CD4-positive, alpha-beta T cell treated with Interleukin-6 for 4 hours (primary cell): ENCODE measurements at regions not wholly inside any gene's neighbourhood (a gene's known extent, or its start where the extent isn't known, plus 50 kb on each side); places are given as distances from the start of the nearest gene placed in this dataset.
"Not testable (repeated sequence)": the region's sequence is repeated elsewhere in the genome, so short reads cannot be mapped to it uniquely, and the experiment has no call there.

Experiments used
- DNase-seq: peaks from one replicate; pipeline ENCODE4 v3.0.0-alpha.2; 2020; ENCODE audit warnings: mixed read lengths

DNA sequence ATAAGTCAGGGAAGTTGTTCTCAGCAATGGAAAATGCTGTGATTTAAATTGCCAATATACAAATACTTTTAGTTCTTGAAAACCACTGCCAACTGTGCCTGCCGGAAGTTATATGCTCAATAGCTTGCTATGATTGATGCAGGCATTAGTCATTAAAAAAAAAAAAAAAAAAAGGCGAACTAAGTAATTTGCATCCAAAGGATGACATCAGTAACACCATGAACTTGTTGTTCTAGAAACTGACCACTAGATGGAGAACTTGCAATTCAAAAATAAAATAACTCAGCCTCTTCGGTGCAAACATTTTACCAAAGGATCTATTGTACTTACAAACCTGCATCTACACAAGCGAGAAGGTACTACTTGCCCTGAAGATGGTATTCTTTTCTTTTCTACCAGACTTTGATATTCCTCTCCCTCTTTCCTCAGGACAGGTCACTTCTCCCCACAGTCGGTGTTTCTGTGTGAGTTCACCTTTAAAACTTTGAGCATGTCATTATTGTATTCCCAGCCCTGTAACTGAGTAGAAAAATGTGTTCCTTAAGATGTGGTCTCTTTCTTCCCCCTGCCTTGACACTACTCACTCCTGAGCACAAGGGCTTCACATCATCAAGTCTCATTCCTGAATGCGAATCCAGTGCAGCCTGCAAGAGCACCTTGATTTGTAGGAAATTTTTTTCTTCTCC is 115.0 kb upstream of the VEPH1 start:
- peak; percentile 7 for DNase-seq

DNA sequence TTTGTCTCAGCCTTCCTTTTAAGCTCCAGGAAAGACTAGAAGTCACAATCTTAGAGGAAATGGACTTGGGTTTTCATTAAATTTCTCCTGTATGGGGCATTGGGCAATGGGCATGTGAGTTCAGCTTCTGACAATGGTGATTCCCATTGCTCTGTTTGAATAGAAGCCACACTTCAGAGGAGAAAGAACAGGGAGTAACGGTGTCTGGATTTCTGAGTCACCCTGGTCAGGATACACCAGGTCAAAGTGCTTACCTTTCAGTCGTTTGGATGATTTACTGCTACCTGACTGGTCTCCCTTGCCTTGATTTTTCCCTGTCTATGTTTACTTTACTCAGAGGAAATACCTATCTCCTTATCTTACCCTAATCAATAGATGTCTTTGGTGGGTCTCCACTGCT is 111.7 kb upstream of the VEPH1 start:
- no peak for DNase-seq

DNA sequence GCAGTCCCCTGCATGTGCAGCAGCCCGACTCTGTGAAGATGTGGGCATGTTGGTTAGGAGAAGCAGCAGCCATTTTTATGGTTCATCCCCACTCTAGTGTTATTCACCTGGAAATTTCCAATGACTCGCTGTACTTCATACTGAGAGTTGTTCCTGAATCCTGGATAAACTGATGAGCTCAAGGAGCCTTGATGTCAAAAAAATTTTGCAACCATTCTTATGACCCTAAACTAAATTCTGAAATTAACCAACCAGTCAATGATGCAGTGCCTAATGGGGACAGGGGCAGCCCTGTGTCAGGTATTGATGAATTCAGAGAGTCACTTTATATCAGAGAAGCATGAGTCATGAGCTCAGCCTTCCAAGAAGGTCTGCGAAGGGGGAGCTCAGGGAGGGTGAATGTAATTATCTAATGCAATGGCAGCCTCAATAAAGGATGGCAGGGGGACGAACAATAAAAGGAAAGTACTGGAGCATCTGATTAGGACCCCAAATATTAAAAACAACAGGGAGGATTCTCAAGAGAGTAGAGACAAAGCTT is 108.4 kb upstream of the VEPH1 start:
- no peak for DNase-seq

DNA sequence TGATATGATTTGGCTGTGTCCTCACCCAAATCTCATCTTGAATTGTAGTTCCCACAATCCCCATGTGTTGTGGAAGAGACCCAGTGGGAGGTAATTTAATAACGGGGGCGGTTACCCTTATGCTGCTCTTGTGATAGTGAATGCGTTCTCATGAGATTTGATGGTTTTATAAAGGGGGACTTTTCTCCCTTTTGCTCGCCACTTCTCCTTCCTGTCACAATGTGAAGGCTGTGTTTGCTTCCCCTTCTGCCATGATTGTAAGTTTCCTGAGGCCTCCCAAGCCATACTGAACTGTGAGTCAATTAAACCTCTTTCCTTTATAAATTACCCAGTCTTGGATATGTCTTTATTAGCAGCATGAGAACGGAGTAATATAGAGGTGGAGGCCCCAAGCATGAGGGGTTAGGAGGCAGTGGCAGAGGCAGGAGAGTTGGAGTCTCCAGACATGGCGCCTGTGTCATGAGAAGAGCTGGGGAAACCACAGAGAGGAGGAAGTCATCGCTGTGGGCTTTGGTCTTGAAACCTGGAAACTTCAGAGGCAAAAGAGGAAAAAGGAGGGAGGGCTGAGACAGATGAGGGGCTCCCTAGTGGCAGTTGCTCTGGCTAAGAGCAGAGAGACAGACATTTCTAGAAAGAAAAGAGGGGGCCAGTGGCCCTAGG is 107.8 kb upstream of the VEPH1 start:
- no peak for DNase-seq

GRCh38 chr3:157607826-157608405 is 104.7 kb upstream of the VEPH1 start:
- DNase-seq: no peak

DNA sequence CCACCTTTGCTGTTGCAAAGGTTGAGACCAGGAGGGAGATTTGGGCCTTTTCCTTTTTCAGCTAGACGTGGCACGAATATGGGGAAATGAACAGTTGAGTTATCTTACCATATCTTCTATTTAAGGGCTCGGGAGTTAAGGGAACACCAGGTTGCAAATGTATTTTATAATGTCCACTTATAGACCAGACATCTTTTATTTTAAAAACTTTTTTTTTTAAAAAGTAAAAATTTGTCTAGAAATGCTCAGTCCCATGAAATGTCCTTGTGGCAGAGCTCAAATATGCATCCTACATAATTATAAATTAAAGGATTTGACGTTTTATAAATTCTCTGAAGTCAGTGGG is 103.6 kb upstream of the VEPH1 start:
- DNase-seq: no peak

GRCh38 chr3:157606011-157606851 is 103.0 kb upstream of the VEPH1 start:
- DNase-seq: peak; percentile 58

DNA sequence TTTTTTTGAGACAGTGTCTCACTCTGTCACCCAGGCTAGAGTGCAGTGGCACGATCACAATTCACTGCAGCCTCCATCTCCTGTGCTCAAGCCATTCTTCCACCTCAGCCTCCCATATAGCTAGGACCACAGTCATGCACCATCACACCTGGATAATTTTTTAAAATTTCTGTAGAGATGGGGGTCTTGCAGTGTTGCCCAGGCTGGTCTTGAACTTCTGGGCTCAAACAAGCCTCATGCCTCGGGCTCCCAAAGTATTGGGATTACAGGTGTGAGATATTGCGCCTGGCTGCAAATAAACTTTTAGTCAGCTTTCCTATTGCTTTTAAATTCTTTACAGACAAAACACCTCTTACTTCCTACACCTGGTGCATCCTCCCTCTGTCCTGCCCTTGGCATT is 102.1 kb upstream of the VEPH1 start:
- no peak for DNase-seq

- DNase-seq: no peak
Observed at GRCh38 chr3:157602424-157602823, 99.2 kb upstream of the VEPH1 start.

DNA sequence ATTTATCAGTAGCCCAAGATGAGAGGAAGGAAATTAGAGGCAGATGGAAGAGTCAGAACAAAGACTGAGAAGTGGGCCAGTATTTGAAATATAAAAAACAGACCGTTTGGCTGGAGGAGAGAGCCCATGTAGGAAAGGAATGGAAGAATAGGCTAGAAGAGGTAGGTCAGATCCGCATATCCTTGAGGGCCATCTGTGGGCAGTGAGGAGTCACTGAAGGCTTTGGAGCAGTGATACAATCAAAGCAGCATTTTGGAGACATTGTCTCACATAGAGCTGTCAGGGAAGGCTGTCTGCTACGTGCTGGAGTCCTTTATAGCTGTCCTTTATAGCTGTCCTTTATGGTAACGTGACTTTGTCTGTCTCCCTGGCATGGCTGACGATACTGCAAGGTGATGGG is 92.0 kb upstream of the VEPH1 start:
- no peak for DNase-seq

DNA sequence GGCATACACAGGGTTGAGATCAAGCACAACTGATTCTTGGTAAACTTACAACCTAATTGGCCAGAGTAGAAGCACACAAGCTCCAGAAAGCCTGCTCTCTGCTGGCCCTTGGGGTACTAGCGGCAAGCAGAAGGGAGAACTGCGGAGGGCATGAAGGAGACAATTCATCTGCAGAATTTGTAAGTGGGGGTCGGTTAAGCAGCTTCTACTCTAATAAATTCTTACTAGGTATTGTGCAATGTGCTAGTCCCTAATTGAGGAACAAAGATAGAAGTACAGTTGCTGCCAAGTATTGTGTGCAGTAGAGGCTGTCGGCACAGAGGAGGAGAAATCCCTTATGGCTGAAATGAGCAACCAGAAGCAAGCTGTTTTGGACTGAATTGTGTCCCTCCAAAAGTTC is 91.2 kb upstream of the VEPH1 start:
- DNase-seq: no peak

DNA sequence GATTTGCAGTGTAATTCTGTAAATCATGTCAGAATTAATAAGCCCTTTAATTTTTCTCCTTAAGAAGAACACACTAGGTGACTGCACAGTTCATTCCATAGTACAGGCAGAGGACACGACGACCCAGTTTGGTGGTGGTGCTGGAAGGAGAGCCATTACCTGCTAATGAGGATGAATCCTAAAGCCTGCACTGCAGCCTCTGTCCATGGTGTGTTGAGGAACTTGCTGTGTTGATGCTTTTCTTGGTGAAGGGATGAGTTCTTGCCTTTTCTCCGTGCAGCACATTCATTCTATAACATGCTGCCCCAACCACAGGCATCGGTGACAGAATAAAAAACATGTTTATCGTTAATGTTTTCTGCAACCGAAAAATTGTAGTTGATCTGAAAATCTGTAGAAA is 89.6 kb upstream of the VEPH1 start:
- DNase-seq: no peak

GRCh38 chr3:157590273-157590672 is 87.1 kb upstream of the VEPH1 start:
- no peak for DNase-seq

DNA sequence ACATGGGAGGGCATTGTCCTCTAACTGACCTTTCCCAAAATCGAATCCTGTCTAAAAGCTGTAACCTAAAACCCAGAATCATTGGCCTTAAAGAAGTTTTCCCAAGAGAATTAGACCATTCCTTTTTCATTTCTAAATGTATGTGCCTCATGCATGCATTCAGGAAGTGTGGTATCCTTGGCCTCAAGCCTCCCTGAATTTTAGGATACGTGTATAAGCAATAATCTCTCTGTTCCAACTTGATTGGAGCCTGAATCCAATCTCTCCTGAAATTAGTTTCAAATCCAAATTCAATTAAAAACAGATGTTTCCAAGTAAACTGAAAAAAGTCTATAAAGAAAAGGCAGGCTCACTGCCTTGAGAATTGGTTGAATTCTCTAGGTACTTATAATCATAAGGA is 86.0 kb upstream of the VEPH1 start:
- DNase-seq: no peak

DNA sequence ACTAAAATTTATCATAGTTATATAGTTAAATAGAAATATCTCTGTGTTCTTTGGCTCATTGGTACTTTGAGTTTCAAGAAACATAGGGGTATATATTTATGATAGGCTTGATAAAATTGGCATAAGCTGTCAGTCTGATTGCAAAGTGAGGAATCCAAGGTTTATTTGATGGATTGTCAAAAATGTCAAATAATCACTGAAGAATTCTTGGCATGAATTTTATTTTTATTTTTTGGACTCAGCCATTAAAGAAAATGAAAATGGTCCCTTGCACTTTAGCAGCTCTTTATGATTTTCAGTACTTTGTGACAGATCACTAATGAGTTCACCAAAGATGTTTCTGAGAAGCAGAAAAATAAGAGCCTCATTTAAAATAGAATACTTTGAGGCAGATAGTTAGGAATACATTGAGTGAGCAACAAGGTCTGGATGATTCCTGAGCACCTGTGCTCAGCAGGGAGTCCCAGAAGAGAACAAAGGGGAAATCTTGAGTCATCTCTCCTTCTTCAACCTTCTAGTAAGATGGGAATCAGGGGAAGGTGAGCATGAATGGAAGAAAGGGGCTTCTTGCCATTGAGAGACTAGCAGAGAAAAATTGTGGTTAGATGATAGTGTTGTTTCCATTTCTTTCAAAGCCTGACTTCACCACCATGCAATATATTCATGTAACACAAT is 85.3 kb upstream of the VEPH1 start:
- no peak for DNase-seq

DNA sequence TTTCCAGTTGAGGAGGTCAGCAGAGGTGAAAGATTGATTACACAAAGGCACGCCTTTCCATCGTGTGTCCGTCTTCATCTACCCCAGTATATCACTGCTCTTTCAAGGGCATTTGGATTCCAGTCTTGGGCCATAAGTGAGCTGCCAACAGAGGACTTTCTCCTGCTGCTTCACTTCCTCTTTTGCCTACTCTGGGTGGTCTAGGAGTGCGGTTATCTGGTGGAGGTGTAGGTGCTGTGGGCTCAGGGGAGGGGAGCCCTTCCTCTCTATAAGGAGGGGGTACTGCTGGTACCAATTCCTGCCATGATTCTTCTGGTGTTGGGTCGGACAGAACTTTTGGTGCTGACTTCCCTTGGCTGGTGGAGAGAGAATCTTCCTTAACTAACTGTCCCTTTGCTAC is 83.1 kb upstream of the VEPH1 start:
- no peak for DNase-seq

DNA sequence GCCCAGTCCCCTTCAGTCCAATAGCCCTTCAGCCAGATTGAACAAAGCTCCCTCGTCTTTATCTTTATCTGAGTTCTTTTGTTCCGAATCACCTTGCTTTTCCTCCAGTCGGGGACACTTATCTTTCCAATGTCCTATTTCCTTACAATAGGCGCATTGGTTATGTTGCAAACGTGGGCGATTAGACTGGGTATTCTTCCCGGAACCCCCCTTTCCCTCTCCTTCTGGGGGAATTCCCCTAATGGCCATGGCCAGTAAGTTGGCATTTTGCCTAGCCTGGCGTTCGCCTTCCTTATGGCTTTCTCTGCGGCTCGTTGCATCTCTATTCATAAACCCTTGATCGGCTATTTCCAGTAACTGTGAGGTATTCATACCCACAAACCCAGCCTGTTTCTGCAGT is 82.2 kb upstream of the VEPH1 start:
- no peak for DNase-seq

- no peak for DNase-seq
Observed at GRCh38 chr3:157582637-157582973, 79.4 kb upstream of the VEPH1 start.

GRCh38 chr3:157581956-157582636 is 78.9 kb upstream of the VEPH1 start:
- not testable (repeated sequence) for DNase-seq

DNA sequence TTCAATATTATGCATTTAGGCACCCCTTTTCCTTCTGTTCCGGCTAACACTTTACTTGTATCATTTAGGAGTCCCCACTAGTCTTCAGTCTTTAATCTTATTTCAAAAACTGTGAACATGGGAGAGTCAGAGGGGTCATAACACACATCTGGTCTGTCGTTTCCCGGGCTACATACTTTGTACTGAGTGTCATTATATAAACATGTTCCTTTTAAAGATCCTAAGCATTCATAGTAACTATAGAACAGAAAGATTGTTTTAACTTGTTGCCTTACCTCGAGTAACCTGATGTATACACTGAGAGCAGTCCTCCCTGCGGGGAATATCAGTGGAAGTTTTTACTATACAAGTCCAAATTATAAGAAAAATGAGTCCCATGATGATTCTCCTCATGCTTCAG is 78.2 kb upstream of the VEPH1 start:
- no peak for DNase-seq

DNA sequence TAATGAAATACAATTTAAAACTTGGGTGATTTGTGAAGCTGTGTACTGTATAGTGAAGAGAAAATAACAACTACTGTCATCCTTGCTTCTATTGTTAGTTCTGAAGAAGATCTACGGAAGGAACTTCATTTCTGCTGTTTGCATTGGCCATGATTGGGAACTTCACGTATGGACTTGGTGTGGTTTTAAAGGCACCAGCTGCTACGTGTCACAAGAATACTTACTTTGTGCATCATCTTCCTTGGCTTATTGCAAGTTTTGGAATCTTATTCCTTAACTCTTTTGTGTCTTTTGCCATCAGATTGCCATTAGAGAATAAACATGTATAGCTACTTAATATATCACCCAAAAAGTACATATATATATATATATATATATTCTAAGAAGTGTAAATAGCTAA is 75.0 kb upstream of the VEPH1 start:
- DNase-seq: no peak

- no peak for DNase-seq
Observed at GRCh38 chr3:157574531-157574930, 71.3 kb upstream of the VEPH1 start.
